GM18520 (cell line): ENCODE measurements at regions not wholly inside any gene's neighbourhood (a gene's known extent, or its start where the extent isn't known, plus 50 kb on each side); places are given as distances from the start of the nearest gene placed in this dataset.

Experiments
- ATAC-seq: cut with Tn5 transposase; IDR thresholded peaks from one replicate; pipeline ENCODE4 v1.9.1; 2021; ENCODE audit not compliant: unreplicated experiment

GRCh38 chr10:78312197-78313047, 278.8 kb downstream of the RPS24 start:
- ATAC-seq = no peak

- ATAC-seq = no peak
Measured at GRCh38 chr10:78313048-78313381, 279.4 kb downstream of the RPS24 start.

GRCh38 chr10:78313636-78314035, 280.0 kb downstream of the RPS24 start:
- no peak for ATAC-seq

- no peak for ATAC-seq
Measured at GRCh38 chr10:78314651-78315050, 281.0 kb downstream of the RPS24 start.

- no peak for ATAC-seq
Measured at GRCh38 chr10:78316451-78316931, 282.8 kb downstream of the RPS24 start.

- ATAC-seq = no peak
Measured at GRCh38 chr10:78318305-78318704, 284.6 kb downstream of the RPS24 start.

GRCh38 chr10:78319371-78319770, 285.7 kb downstream of the RPS24 start:
- ATAC-seq = no peak

GRCh38 chr10:78319841-78320240, 286.2 kb downstream of the RPS24 start:
- ATAC-seq = no peak

GRCh38 chr10:78320506-78320905, 286.8 kb downstream of the RPS24 start:
- ATAC-seq = no peak

GRCh38 chr10:78321000-78321399, 287.3 kb downstream of the RPS24 start:
- no peak for ATAC-seq

GRCh38 chr10:78321500-78321899, 287.8 kb downstream of the RPS24 start:
- ATAC-seq = no peak

GRCh38 chr10:78326372-78326771, 292.7 kb downstream of the RPS24 start:
- ATAC-seq = no peak

GRCh38 chr10:78327778-78328591, 294.3 kb downstream of the RPS24 start:
- ATAC-seq = no peak

- ATAC-seq = no peak
Measured at GRCh38 chr10:78328592-78329404, 295.1 kb downstream of the RPS24 start.

GRCh38 chr10:78330884-78331283, 297.2 kb downstream of the RPS24 start:
- ATAC-seq = no peak

GRCh38 chr10:78331391-78331922, 297.8 kb downstream of the RPS24 start:
- ATAC-seq = no peak

GRCh38 chr10:78332012-78332411, 298.3 kb downstream of the RPS24 start:
- no peak for ATAC-seq

GRCh38 chr10:78332657-78333056, 299.0 kb downstream of the RPS24 start:
- no peak for ATAC-seq

GRCh38 chr10:78333362-78334143, 299.9 kb downstream of the RPS24 start:
- ATAC-seq = no peak

- no peak for ATAC-seq
Measured at GRCh38 chr10:78335371-78335690, 301.7 kb downstream of the RPS24 start.
